HG03139 (cell line): ENCODE measurements at regions not wholly inside any gene's neighbourhood (a gene's known extent, or its start where the extent isn't known, plus 50 kb on each side); places are given as distances from the start of the nearest gene placed in this dataset.

Experiments used
- ATAC-seq: cut with Tn5 transposase; IDR thresholded peaks from one replicate; pipeline ENCODE4 v1.9.1; 2021; ENCODE audit not compliant: unreplicated experiment

GRCh38 chr10:124266468-124267230 is 152.1 kb downstream of the OAT start:
- no peak for ATAC-seq

GRCh38 chr10:124265776-124266467 is 152.8 kb downstream of the OAT start:
- no peak for ATAC-seq

GRCh38 chr10:124265391-124265745 is 153.4 kb downstream of the OAT start:
- ATAC-seq, result no peak

- ATAC-seq, result no peak
These were observed 153.9 kb downstream of the OAT start for GRCh38 chr10:124264711-124265390.

- no peak for ATAC-seq
These were observed 154.5 kb downstream of the OAT start for GRCh38 chr10:124264271-124264670.

GRCh38 chr10:124263726-124264125 is 155.0 kb downstream of the OAT start:
- no peak for ATAC-seq

- ATAC-seq, result no peak
These were observed 155.8 kb downstream of the OAT start for GRCh38 chr10:124262971-124263370.

GRCh38 chr10:124262234-124262865 is 156.4 kb downstream of the OAT start:
- no peak for ATAC-seq

GRCh38 chr10:124259139-124259825 is 159.4 kb downstream of the OAT start:
- ATAC-seq, result no peak

GRCh38 chr10:124257781-124258180 is 160.9 kb downstream of the OAT start:
- no peak for ATAC-seq

- ATAC-seq, result no peak
These were observed 162.6 kb downstream of the OAT start for GRCh38 chr10:124256151-124256550.

- ATAC-seq, result no peak
These were observed 162.2 kb upstream of the CHST15 start for GRCh38 chr10:124255556-124255955.

- ATAC-seq, result no peak
These were observed 161.1 kb upstream of the CHST15 start for GRCh38 chr10:124254490-124254889.

GRCh38 chr10:124253006-124253405 is 159.6 kb upstream of the CHST15 start:
- no peak for ATAC-seq

GRCh38 chr10:124252097-124252715 is 158.8 kb upstream of the CHST15 start:
- no peak for ATAC-seq

- ATAC-seq, result no peak
These were observed 158.1 kb upstream of the CHST15 start for GRCh38 chr10:124251317-124252065.

- no peak for ATAC-seq
These were observed 157.1 kb upstream of the CHST15 start for GRCh38 chr10:124250506-124250905.

GRCh38 chr10:124249812-124250432 is 156.5 kb upstream of the CHST15 start:
- no peak for ATAC-seq

GRCh38 chr10:124249196-124249595 is 155.8 kb upstream of the CHST15 start:
- no peak for ATAC-seq
